ENCODE measurements at regions not wholly inside any gene's neighbourhood (a gene's known extent, or its start where the extent isn't known, plus 50 kb on each side); places are given as distances from the start of the nearest gene placed in this dataset.

GRCh38 chr12:58479401-58479800, 440.9 kb downstream of the LRIG3 start:
- Histone ChIP-seq H3K9me3 (ENCODE audit: control insufficient read depth in 1 of 2, insufficient read depth in 1 of 2, low read length in 2 of 2) (no peaks in the 10 kb centered on the region), H3K27ac (ENCODE audit: low read depth in 1 of 2, low read length in 2 of 2) (no peak overlapping the region), H3K27me3 (ENCODE audit: control insufficient read depth in 1 of 2, insufficient read depth in 2 of 2, low read length in 2 of 2) (no peaks in the 10 kb centered on the region), H3K4me3 (ENCODE audit: low read length) (no peak overlapping the region), H3K4me1 (ENCODE audit: insufficient read depth, low read length) (no peaks in the 10 kb centered on the region), H3K36me3 (ENCODE audit: insufficient read depth, low read length) (no peaks in the 10 kb centered on the region)
- Mint-ChIP-seq H3K4me3 (no peak overlapping the region), H3K27ac (no peak overlapping the region), H3K27me3 (peaks cover 6% of the 10 kb centered on the region), H3K4me1 (ENCODE audit: low read depth) (no peaks in the 10 kb centered on the region), H3K9me3 (peaks cover 4% of the 10 kb centered on the region), H3K36me3 (ENCODE audit: low read depth) (no peaks in the 10 kb centered on the region)
- ChIA-PET CTCF (no interaction called here), POLR2A (no interaction called here)
- DNase-seq (no peak), ATAC-seq (ENCODE audit: poor library complexity) (no peak)
- TF ChIP-seq, protein P1, sequence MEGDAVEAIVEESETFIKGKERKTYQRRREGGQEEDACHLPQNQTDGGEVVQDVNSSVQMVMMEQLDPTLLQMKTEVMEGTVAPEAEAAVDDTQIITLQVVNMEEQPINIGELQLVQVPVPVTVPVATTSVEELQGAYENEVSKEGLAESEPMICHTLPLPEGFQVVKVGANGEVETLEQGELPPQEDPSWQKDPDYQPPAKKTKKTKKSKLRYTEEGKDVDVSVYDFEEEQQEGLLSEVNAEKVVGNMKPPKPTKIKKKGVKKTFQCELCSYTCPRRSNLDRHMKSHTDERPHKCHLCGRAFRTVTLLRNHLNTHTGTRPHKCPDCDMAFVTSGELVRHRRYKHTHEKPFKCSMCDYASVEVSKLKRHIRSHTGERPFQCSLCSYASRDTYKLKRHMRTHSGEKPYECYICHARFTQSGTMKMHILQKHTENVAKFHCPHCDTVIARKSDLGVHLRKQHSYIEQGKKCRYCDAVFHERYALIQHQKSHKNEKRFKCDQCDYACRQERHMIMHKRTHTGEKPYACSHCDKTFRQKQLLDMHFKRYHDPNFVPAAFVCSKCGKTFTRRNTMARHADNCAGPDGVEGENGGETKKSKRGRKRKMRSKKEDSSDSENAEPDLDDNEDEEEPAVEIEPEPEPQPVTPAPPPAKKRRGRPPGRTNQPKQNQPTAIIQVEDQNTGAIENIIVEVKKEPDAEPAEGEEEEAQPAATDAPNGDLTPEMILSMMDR (IDR thresholded peaks at IDR 0.05): no peak
- intact Hi-C loops (cut with DNase I, micrococcal nuclease): no loop called here

GRCh38 chr12:58481811-58482210, 438.5 kb downstream of the LRIG3 start:
- Mint-ChIP-seq H3K9me3 (no peaks in the 10 kb centered on the region), H3K4me1 (ENCODE audit: low read depth) (no peaks in the 10 kb centered on the region), H3K36me3 (ENCODE audit: low read depth) (no peaks in the 10 kb centered on the region), H3K27me3 (peaks cover 6% of the 10 kb centered on the region), H3K4me3 (no peak overlapping the region), H3K27ac (no peak overlapping the region)
- TF ChIP-seq, protein P1 (IDR thresholded peaks at IDR 0.05): no peak
- ChIA-PET POLR2A (no interaction called here), CTCF (no interaction called here)
- Histone ChIP-seq H3K27ac (ENCODE audit: low read depth in 1 of 2, low read length in 2 of 2) (no peak overlapping the region), H3K27me3 (ENCODE audit: control insufficient read depth in 1 of 2, insufficient read depth in 2 of 2, low read length in 2 of 2) (no peaks in the 10 kb centered on the region), H3K9me3 (ENCODE audit: control insufficient read depth in 1 of 2, insufficient read depth in 1 of 2, low read length in 2 of 2) (no peaks in the 10 kb centered on the region), H3K4me1 (ENCODE audit: insufficient read depth, low read length) (no peaks in the 10 kb centered on the region), H3K4me3 (ENCODE audit: low read length) (no peak overlapping the region), H3K36me3 (ENCODE audit: insufficient read depth, low read length) (no peaks in the 10 kb centered on the region)
- intact Hi-C loops (cut with DNase I, micrococcal nuclease): no loop called here
- ATAC-seq (ENCODE audit: poor library complexity) (no peak), DNase-seq (no peak)

GRCh38 chr12:58487255-58487654, 433.0 kb downstream of the LRIG3 start:
- H3K4me1 Mint-ChIP-seq (ENCODE audit: low read depth): no peaks in the 10 kb centered on the region
- no peaks in the 10 kb centered on the region for H3K27me3 ChIP-seq (ENCODE audit: control insufficient read depth in 1 of 2, insufficient read depth in 2 of 2, low read length in 2 of 2)
- no peaks in the 10 kb centered on the region for H3K9me3 ChIP-seq (ENCODE audit: control insufficient read depth in 1 of 2, insufficient read depth in 1 of 2, low read length in 2 of 2)
- DNase-seq: no peak
- H3K4me3 Mint-ChIP-seq: no peak overlapping the region
- peaks cover 2% of the 10 kb centered on the region for H3K9me3 Mint-ChIP-seq
- H3K27me3 Mint-ChIP-seq: no peaks in the 10 kb centered on the region
- intact Hi-C loops (cut with DNase I, micrococcal nuclease): no loop called here
- H3K36me3 Mint-ChIP-seq (ENCODE audit: low read depth): no peaks in the 10 kb centered on the region
- H3K36me3 ChIP-seq (ENCODE audit: insufficient read depth, low read length): no peaks in the 10 kb centered on the region
- H3K4me1 ChIP-seq (ENCODE audit: insufficient read depth, low read length): no peaks in the 10 kb centered on the region
- ChIA-PET CTCF (no interaction called here), POLR2A (no interaction called here)
- no peak overlapping the region for H3K4me3 ChIP-seq (ENCODE audit: low read length)
- no peak for ATAC-seq (ENCODE audit: poor library complexity)
- TF ChIP-seq, protein P1 (IDR thresholded peaks at IDR 0.05): no peak
- no peak overlapping the region for H3K27ac ChIP-seq (ENCODE audit: low read depth in 1 of 2, low read length in 2 of 2)
- no peak overlapping the region for H3K27ac Mint-ChIP-seq
